Activated CD4-positive, alpha-beta T cell treated with anti-CD3 and anti-CD28 coated beads, Interleukin-2, amount 10 ng/mL, durations not matched to agents 24 days and 14 days (primary cell): ENCODE measurements at regions not wholly inside any gene's neighbourhood (a gene's known extent, or its start where the extent isn't known, plus 50 kb on each side); places are given as distances from the start of the nearest gene placed in this dataset.
"Not testable (repeated sequence)": the region's sequence is repeated elsewhere in the genome, so short reads cannot be mapped to it uniquely, and the experiment has no call there.

Experiments
- DNase-seq: peaks from one replicate; pipeline ENCODE4 v3.0.0; 2022
- H3K27ac Mint-ChIP-seq: one replicate; pipeline ENCODE4 v1.8.0; 2022; ENCODE audit warnings: mild to moderate bottlenecking, mixed read lengths
- H3K27me3 Mint-ChIP-seq: one replicate; pipeline ENCODE4 v1.8.0; 2022; ENCODE audit warnings: mixed read lengths
- H3K36me3 Mint-ChIP-seq: one replicate; pipeline ENCODE4 v1.8.0; 2022; ENCODE audit warnings: low read depth, mild to moderate bottlenecking, mixed read lengths
- H3K4me1 Mint-ChIP-seq: one replicate; pipeline ENCODE4 v1.8.0; 2021; ENCODE audit warnings: mixed read lengths
- H3K4me3 Mint-ChIP-seq: one replicate; pipeline ENCODE4 v1.8.0; 2022; ENCODE audit warnings: mild to moderate bottlenecking, moderate library complexity, mixed read lengths
- H3K9me3 Mint-ChIP-seq: one replicate; pipeline ENCODE4 v1.8.0; 2021; ENCODE audit warnings: mixed read lengths
- intact Hi-C: fragments of 100-400 bp; cut with micrococcal nuclease; formaldehyde crosslinking; loops from one replicate; pipeline ENCODE4 v1.15.1; 2023

GRCh38 chr21:6096560-6097424, 4424.6 kb upstream of the TPTE start:
- H3K4me1 Mint-ChIP-seq, DNase-seq, H3K4me3 Mint-ChIP-seq, H3K36me3 Mint-ChIP-seq, H3K27ac Mint-ChIP-seq, intact Hi-C loops, H3K27me3 Mint-ChIP-seq, H3K9me3 Mint-ChIP-seq: not testable (repeated sequence)

DNA sequence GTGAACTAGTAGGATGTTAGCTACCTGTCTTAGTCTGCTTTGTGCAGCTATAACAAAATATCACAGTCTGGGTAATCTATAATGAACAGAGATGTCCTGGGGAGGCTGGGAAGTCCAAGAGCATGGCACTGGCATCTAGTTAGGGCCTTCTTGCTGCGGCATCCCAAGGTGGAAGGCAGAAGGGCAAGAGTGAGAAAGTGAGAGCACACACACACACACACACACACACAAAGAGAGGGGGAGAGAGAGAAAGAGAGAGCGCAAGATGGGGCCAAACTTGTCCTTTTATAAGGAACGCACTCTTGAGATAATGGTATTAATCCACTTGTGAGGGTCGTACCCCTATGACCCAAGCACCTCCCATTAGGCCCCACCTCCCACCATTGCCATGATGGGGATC, 4423.6 kb upstream of the TPTE start:
- H3K4me3 Mint-ChIP-seq, H3K4me1 Mint-ChIP-seq, H3K9me3 Mint-ChIP-seq, H3K36me3 Mint-ChIP-seq, H3K27ac Mint-ChIP-seq, H3K27me3 Mint-ChIP-seq, intact Hi-C loops: not testable (repeated sequence)
- DNase-seq, result peak; percentile 20

GRCh38 chr21:6098191-6098935, 4423.0 kb upstream of the TPTE start:
- H3K9me3 Mint-ChIP-seq, H3K36me3 Mint-ChIP-seq, H3K27ac Mint-ChIP-seq, H3K4me1 Mint-ChIP-seq, H3K4me3 Mint-ChIP-seq, H3K27me3 Mint-ChIP-seq, intact Hi-C loops: not testable (repeated sequence)
- DNase-seq, result peak; percentile 35

- H3K27me3 Mint-ChIP-seq, H3K4me3 Mint-ChIP-seq, H3K9me3 Mint-ChIP-seq, H3K4me1 Mint-ChIP-seq, intact Hi-C loops, H3K27ac Mint-ChIP-seq, DNase-seq, H3K36me3 Mint-ChIP-seq: not testable (repeated sequence)
These were observed 4419.8 kb upstream of the TPTE start for GRCh38 chr21:6101588-6101987.

DNA sequence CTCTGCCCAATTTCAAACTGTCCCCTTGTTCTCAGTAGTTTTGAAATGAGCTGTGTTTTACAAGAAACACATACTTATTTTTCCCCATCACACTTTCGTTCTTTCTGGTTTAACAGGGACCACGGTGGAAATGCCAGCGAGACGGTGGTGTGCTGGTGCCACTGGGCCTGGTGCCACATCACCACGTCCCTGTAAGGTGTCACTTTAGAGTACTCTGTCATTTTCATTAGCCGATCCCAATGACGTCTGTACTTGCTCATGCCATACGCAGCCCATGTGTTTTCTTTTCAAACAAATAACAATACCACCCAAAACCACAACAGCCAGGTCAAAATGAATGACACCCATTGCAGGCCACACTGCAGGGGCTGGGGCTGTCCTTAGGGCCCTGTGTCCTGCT, 4416.8 kb upstream of the TPTE start:
- H3K27me3 Mint-ChIP-seq, DNase-seq, H3K27ac Mint-ChIP-seq, H3K36me3 Mint-ChIP-seq, H3K9me3 Mint-ChIP-seq, H3K4me3 Mint-ChIP-seq, intact Hi-C loops, H3K4me1 Mint-ChIP-seq: not testable (repeated sequence)

- H3K27me3 Mint-ChIP-seq, intact Hi-C loops, H3K36me3 Mint-ChIP-seq, H3K9me3 Mint-ChIP-seq, H3K4me1 Mint-ChIP-seq, H3K4me3 Mint-ChIP-seq, H3K27ac Mint-ChIP-seq: not testable (repeated sequence)
- peak; percentile 55 for DNase-seq
These were observed 4414.5 kb upstream of the TPTE start for GRCh38 chr21:6106686-6107567.

GRCh38 chr21:6108894-6109293, 4412.5 kb upstream of the TPTE start:
- H3K36me3 Mint-ChIP-seq, H3K4me1 Mint-ChIP-seq, H3K4me3 Mint-ChIP-seq, H3K27me3 Mint-ChIP-seq, intact Hi-C loops, H3K9me3 Mint-ChIP-seq, DNase-seq, H3K27ac Mint-ChIP-seq: not testable (repeated sequence)

DNA sequence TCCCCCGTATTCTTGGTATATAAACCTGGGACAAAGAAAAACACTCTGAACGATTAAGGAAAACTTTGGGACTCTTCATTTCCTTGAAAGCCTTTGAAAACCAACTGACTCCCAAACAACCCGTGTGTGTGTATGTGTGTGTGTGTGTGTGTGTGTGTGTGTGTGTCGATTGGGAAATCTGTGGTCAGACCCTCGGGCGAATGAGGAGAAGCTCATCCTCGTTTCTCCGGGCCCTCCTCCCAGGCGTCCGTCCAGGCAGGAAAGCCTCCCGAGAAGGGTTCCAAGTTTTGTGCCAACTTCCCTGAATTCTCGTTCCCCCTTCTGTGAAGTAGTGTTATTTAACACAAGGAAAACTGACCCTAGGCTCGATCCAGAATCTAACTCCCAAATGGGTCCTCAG, 4411.6 kb upstream of the TPTE start:
- H3K4me3 Mint-ChIP-seq, H3K27ac Mint-ChIP-seq, H3K27me3 Mint-ChIP-seq, H3K9me3 Mint-ChIP-seq, intact Hi-C loops, H3K36me3 Mint-ChIP-seq, H3K4me1 Mint-ChIP-seq: not testable (repeated sequence)
- peak; percentile 39 for DNase-seq

- H3K4me1 Mint-ChIP-seq, H3K9me3 Mint-ChIP-seq, H3K27me3 Mint-ChIP-seq, H3K36me3 Mint-ChIP-seq, H3K27ac Mint-ChIP-seq, DNase-seq, H3K4me3 Mint-ChIP-seq, intact Hi-C loops: not testable (repeated sequence)
These were observed 4410.6 kb upstream of the TPTE start for GRCh38 chr21:6110716-6111343.

DNA sequence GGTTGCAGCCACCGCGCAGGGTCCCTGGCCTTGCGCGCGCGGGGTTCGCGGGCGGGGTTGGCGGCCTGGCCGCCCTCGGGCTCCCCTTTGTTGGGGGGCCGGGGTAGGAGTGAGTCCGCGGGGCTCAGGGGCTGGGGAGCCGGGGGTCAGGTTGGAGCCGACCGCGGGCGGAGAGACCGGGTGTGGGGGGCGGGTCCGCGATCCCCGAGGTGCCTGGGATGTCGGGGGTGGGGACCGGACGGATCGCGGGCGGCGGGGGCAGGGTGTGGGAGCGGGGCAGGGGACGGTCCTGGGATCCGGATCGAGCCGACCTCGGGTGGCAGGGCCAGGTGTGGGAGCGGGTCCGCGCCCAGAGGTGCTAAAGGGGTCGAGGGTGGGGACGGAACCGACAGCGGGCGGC, 4410.0 kb upstream of the TPTE start:
- H3K27ac Mint-ChIP-seq, H3K4me1 Mint-ChIP-seq, H3K9me3 Mint-ChIP-seq, intact Hi-C loops, H3K4me3 Mint-ChIP-seq, H3K27me3 Mint-ChIP-seq, H3K36me3 Mint-ChIP-seq: not testable (repeated sequence)
- DNase-seq, result peak; percentile 56

- peak; percentile 51 for DNase-seq
- H3K27ac Mint-ChIP-seq, H3K4me3 Mint-ChIP-seq, H3K36me3 Mint-ChIP-seq, H3K27me3 Mint-ChIP-seq, intact Hi-C loops, H3K4me1 Mint-ChIP-seq, H3K9me3 Mint-ChIP-seq: not testable (repeated sequence)
These were observed 4403.0 kb upstream of the TPTE start for GRCh38 chr21:6118336-6118735.

DNA sequence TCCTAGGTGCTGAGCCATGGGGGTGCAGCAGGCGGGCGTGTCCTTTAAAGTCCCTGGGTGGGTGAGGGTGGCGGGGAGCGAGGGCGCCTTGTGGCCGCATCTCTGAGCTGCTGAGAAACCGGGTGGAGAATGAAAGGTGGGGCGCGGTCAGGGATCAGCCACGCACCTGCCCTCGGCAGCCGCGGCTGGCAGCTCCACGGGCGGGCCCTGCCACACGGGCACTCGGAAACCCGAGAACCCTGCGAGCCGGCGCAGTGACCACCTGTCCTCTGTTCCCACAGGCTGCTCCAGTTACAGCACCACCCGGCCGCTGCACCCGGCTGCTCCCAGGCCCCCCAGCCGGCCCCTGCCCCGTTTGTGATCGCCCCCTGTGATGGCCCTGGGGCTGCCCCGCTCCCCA, 4400.5 kb upstream of the TPTE start:
- intact Hi-C loops, result not testable (repeated sequence)

GRCh38 chr21:6122629-6123028, 4398.8 kb upstream of the TPTE start:
- H3K4me3 Mint-ChIP-seq, H3K9me3 Mint-ChIP-seq, intact Hi-C loops, H3K36me3 Mint-ChIP-seq, H3K27me3 Mint-ChIP-seq, H3K27ac Mint-ChIP-seq, H3K4me1 Mint-ChIP-seq: not testable (repeated sequence)
- peak; percentile 27 for DNase-seq

More for the DNA sequence above, 4400.5 kb upstream of the TPTE start:
- not testable (repeated sequence) for H3K27ac Mint-ChIP-seq, H3K9me3 Mint-ChIP-seq, H3K36me3 Mint-ChIP-seq, H3K27me3 Mint-ChIP-seq, H3K4me1 Mint-ChIP-seq, H3K4me3 Mint-ChIP-seq
- DNase-seq, result peak; percentile 29

GRCh38 chr21:6123224-6123623, 4398.2 kb upstream of the TPTE start:
- H3K9me3 Mint-ChIP-seq, H3K27me3 Mint-ChIP-seq, H3K27ac Mint-ChIP-seq, intact Hi-C loops, H3K36me3 Mint-ChIP-seq, H3K4me1 Mint-ChIP-seq, H3K4me3 Mint-ChIP-seq: not testable (repeated sequence)
- peak; percentile 53 for DNase-seq
